ENCODE measurements at regions not wholly inside any gene's neighbourhood (a gene's known extent, or its start where the extent isn't known, plus 50 kb on each side); places are given as distances from the start of the nearest gene placed in this dataset.

GRCh38 chr4:62899646-62900364 lies 1509.4 kb downstream of the TECRL start:
- intact Hi-C loops (cut with DNase I), result no loop called here

GRCh38 chr4:62898115-62898514 lies 1511.1 kb downstream of the TECRL start:
- H3K27me3 ChIP-seq (ENCODE audit: low read depth), result no peaks in the 10 kb centered on the region
- H3K4me3 ChIP-seq, result no peak overlapping the region
- no peaks in the 10 kb centered on the region for H3K36me3 ChIP-seq
- no peaks in the 10 kb centered on the region for H3K4me1 ChIP-seq
- DNase-seq (peak; percentile 39), ATAC-seq (peak in 1 of 2 donors; percentile 25)
- no peaks in the 10 kb centered on the region for H3K9me3 ChIP-seq
- no peak overlapping the region for H3K27ac ChIP-seq
- intact Hi-C loops (cut with DNase I), result no loop called here
- TF ChIP-seq CTCF (IDR thresholded peaks at IDR 0.05), result no peak

More at GRCh38 chr4:62899646-62900364, 1509.4 kb downstream of the TECRL start:
- Histone ChIP-seq H3K36me3 (no peaks in the 10 kb centered on the region), H3K4me1 (no peaks in the 10 kb centered on the region), H3K4me3 (no peak overlapping the region), H3K27me3 (ENCODE audit: low read depth) (no peaks in the 10 kb centered on the region), H3K9me3 (no peaks in the 10 kb centered on the region), H3K27ac (no peak overlapping the region)
- ATAC-seq (no peak), DNase-seq (no peak)
- no peak for TF ChIP-seq CTCF (IDR thresholded peaks at IDR 0.05)

GRCh38 chr4:62896721-62897120 lies 1512.5 kb downstream of the TECRL start:
- Histone ChIP-seq H3K9me3 (no peaks in the 10 kb centered on the region), H3K4me1 (no peaks in the 10 kb centered on the region), H3K27ac (no peak overlapping the region), H3K27me3 (ENCODE audit: low read depth) (no peaks in the 10 kb centered on the region), H3K36me3 (no peaks in the 10 kb centered on the region), H3K4me3 (no peak overlapping the region)
- ATAC-seq (peak in 1 of 2 donors; percentile 15), DNase-seq (no peak)
- intact Hi-C loops (cut with DNase I), result no loop called here
- TF ChIP-seq CTCF (IDR thresholded peaks at IDR 0.05), result no peak

- no peak for TF ChIP-seq CTCF (IDR thresholded peaks at IDR 0.05)
- ATAC-seq (no peak), DNase-seq (no peak)
- Histone ChIP-seq H3K9me3 (no peaks in the 10 kb centered on the region), H3K27me3 (ENCODE audit: low read depth) (no peaks in the 10 kb centered on the region), H3K27ac (no peak overlapping the region), H3K4me1 (no peaks in the 10 kb centered on the region), H3K36me3 (no peaks in the 10 kb centered on the region), H3K4me3 (no peak overlapping the region)
- intact Hi-C loops (cut with DNase I), result no loop called here
These were observed 1527.3 kb downstream of the TECRL start for GRCh38 chr4:62881901-62882300.

- Histone ChIP-seq H3K27ac (no peak overlapping the region), H3K4me1 (no peaks in the 10 kb centered on the region), H3K4me3 (no peak overlapping the region), H3K27me3 (ENCODE audit: low read depth) (no peaks in the 10 kb centered on the region), H3K9me3 (no peaks in the 10 kb centered on the region), H3K36me3 (no peaks in the 10 kb centered on the region)
- DNase-seq (no peak), ATAC-seq (no peak)
- intact Hi-C loops (cut with DNase I), result no loop called here
- no peak for TF ChIP-seq CTCF (IDR thresholded peaks at IDR 0.05)
These were observed 1528.0 kb downstream of the TECRL start for GRCh38 chr4:62881210-62881609.

All from lower lobe of right lung (tissue), 2 donors.